ENCODE measurements at regions not wholly inside any gene's neighbourhood (a gene's known extent, or its start where the extent isn't known, plus 50 kb on each side); places are given as distances from the start of the nearest gene placed in this dataset.

DNA sequence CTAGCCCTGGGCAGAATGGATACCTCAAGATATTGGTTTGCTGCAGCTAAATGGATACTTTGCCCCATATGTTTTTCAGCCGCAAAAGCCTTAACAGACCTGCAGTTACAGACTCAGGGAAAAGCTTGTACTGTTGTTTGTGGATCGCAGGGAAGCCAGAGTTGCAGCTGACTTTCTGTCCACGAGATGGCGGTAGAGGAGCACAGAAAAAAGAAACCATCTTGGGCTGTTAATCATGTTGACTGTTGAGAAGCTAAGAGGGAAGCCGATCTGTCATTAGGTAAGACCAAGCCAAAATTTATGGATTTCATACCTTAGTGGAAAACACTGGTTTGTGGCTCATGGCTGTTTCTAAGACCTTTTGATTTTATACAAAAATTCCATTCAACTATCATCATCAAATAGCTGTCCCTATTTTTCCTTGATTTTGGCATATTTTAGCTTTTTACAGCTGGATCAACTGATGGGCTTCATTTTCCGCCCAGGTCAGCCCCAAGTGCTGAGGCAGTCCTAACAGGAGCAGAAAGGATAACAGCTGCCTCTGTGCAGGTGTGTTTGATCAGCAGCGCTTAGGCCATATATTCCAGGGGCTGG lies 205.7 kb upstream of the ZPLD1 start:
- peak; percentile 76 for DNase-seq (ENCODE audit: low read depth)

DNA sequence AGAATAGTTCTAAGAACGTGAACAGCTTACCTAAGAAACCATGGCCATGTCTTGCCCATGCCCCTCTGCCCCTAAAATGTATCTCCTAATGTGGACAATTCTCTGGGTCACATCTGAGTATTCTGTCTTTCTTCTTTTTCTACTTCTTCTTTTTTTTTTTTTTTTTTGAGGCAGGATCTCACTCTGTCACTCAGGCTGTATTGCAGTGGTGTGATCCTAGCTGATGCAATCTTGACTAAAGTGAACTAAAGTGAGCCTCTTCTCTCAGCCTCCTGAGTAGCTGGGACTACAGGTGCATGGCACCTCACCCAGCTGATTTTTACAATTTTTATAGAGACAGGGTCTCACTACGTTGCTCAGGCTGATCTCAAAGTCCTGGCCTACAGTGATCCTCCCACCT lies 204.8 kb upstream of the ZPLD1 start:
- DNase-seq (ENCODE audit: low read depth) = no peak

DNA sequence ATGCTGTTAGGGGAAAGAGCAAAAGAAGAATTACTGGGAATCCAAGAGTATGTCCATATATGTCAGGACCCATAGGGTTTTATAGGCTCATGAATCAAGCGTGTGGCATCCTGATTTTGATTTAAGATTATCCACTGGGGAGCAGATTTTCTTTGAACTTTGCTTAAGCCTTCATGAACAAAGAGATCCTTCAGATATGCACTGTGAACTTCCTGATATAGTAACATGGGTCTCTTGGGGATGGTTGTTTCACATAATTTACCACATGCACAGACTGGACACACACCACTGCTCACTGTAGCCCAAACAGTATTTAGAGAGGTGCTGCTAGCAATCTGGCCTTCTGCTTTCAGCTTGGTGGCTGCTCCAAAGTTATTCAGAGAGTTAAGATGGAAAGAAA lies 200.9 kb upstream of the ZPLD1 start:
- peak; percentile 22 for DNase-seq (ENCODE audit: low read depth)

DNA sequence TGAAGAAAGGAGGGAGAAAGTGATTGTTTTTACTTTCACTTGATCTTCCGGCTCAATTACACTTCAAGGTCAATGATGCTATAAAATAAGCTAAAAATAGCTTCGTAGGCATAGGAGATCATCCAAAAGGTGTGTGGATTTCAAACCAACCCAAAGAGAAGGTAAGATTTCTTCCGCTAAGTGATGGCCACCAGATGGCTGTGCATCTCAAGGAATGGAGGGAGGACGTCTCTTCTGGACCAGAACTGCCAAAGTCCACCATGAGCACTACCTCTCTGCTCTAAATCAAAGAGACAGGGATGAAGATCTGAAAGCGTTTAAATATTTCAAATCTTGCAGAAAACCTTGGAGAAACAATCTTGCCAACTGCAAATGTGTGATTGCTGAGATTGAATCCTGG lies 199.1 kb upstream of the ZPLD1 start:
- peak; percentile 25 for DNase-seq (ENCODE audit: low read depth)

DNA sequence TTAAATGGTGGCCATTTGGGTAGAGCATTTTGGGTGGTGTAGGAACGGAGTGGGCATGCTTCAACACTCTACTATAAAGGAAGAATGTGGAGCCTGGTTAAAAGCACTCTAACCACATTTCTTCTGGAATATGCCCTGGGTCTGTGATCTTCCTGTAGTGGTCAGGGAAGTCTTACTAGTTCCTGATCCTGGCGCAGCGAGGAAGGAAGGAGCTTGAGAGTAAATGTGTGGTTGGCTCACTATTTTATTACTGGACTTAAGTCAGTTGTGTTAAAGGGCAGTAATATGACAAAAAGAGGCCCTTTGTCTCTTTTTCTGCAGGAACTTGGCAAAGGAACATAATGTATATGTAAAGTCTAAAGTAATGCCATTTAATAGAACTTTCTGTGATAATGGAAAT lies 197.6 kb upstream of the ZPLD1 start:
- no peak for DNase-seq (ENCODE audit: low read depth)

DNA sequence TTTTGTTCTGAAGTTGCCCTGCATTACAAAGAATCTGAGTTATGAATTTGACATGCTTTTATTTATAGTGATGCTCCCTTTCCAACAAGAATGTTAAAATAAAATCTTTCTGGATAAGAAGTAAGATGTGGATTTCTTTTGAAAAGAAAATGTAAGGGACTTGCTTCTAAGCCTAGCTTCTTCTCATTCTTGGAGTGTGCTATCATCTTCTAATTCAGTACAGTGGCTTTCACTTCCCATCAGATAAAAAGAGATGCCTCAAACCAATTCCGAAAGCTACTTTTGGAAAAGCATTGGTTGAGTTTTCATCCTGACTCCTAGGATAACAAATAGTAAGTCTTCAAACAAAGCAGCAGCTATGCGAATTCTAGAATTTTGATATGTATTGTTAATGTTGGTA lies 197.0 kb upstream of the ZPLD1 start:
- DNase-seq (ENCODE audit: low read depth) = no peak

DNA sequence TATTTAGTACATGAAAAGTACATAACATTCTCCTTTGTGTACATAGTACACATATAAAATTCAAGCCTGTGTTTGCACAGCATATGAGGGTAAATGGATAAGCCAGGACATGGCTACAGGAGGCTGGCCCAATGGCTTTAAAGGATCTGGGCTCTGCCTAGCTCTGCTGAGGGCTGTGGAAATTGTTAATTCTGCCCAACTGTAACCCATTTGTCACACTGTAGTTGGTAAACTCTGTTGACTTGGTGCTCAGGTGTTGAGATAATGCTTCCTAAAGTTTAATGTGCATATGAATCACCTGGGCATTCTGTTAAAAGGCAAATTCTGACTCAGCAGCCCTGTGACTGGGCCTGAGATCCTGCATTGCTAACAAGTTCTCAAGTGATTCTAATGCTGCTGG lies 196.5 kb upstream of the ZPLD1 start:
- DNase-seq (ENCODE audit: low read depth) = peak; percentile 90

DNA sequence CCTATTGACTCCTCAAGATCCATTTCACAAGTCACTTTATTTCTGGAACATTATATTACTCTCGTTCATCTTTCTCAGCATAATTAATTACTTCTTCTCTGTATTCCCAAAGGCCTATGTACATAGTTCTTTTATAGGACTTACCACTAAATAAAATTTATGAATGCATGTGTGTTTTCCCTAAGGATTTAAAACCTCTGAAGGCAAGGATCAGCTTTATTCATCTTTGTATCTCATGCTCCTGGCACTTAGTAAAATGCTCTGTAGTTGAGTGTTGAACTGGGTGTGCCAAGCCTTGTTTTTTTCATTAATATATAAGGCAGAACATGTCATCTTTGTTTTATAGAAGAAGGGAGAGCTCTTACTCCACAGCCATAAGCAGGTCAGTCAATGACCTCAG lies 194.1 kb upstream of the ZPLD1 start:
- no peak for DNase-seq (ENCODE audit: low read depth)

DNA sequence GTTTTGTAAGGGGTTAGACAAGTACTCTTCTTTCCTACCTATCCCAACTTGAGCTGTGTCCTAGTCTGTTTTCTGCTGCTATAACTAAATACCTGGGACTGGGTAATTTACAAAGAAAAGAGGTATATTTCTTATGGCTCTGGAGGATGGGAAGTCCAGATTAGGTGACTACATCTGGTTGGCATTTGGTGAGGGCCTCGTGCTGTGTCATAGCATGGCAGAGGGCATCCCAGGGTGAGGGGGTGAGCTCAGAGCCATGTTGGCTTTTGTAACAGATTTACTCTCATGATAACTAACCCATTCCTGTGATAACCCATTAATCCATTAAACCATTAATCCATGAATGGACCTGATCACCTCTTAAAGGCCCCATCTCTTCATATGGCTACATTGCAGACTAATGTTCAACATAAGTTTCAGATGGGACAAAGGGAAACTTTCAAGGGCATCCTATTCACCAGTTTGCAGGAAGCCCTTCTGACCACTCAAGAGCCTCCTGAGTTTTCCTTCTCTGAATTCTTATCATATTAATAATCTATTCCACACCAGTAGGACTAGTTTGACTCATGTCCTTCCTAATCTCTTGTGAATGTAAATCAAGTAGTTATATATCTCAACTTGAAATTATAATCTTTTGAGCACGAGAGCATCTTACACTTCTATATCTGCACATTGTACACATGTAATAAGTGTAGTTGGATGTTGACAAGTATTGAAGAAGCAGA lies 185.7 kb upstream of the ZPLD1 start:
- peak; percentile 2 for DNase-seq (ENCODE audit: low read depth)

DNA sequence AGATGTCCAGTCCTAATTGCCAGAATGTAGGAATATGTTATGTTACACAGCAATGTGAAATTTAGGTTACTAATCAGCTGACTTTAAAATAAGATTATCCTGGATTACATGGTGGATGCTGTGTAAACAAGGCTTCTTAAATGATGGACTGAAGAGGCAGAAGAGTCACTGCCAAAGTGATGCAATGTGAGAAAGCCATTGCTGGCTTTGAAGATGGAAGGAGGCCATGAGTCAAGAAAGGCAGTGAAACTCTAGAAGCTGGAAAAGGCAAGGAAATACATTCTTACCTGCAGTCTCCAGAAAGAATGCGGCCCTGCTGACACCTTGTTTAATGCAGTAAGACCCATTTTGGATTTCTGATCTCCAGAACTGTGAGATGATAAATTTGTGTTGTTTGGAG lies 179.1 kb upstream of the ZPLD1 start:
- DNase-seq (ENCODE audit: low read depth) = no peak

DNA sequence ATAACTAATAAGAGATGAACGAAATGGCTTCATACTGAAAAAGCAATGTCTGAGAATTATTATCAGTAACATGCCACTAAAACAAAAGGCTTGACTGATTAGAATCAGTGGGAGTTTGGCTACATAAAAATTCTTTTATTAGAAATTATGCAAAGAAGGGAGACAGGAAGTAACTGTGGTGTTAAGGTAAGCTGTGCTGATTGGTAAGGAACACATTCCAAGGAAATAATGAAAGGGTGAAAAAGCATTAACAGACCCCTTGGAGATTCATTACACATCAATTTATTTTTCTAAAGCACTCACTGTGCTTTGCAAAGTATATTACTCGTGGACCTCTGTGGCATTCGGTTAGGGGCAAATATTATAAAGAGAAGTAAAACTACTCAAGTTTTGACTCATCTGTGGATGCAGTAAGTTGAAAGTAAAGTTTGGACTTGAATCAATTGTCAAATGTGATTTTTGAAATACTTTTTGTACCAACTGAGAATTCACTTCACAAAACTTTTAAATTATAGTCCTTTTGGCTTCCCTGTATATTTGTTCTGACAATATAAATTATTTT lies 176.1 kb upstream of the ZPLD1 start:
- peak; percentile 3 for DNase-seq (ENCODE audit: low read depth)

DNA sequence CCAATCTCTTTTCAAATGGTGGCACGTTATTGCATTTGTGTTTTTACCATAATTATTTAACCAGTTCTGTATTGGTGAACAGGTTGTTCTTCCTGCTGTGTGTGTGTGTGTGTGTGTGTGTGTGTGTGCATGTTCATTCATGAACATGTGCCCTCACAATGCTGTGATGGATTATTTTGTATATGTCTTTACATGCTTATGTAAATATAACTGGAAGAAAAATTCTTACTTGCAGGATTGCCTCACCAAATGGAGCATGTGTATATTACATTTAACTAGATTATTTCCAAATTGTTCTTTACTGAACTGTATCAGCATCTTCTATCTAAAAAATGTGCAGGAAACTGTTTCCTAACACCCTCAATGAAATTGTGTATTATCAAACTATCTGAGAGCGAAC lies 175.2 kb upstream of the ZPLD1 start:
- no peak for DNase-seq (ENCODE audit: low read depth)

DNA sequence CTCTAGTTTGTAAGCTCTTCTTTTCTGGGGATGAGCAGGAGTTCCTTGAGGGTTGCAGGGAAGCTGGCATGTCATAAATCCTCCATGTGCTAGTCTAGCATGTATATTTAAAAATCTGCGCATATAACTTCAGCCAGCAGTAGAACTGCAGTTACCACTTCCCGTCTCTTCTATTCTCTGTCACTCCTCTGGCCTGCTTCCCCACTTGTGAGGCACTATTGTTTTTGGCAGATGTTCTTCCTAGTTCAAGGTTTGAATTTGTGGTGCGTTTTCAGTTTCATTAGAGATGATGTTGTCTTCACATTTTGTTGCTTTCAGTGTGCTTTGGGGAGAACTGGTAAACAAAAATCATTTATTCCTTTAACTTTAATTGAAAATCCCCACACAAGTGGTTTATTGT lies 169.1 kb upstream of the ZPLD1 start:
- no peak for DNase-seq (ENCODE audit: low read depth)

DNA sequence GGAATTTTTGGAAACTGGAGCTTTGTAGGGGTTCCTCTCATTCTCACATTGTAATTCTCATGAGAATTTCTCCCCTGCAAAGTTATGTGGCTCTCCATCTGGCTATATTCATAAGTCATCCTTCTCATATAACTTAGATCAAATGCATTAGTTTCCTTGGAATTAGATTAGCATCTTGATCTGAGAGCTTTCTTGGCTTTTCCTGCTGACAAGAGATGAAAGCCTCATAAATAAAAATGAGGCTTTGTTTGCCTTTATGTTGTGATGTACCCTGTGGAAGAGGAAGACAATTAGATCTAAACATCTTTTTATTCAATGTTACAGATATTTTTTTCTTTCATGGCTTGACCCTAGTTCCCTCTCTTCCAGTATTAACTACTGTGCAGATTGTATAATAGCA lies 165.4 kb upstream of the ZPLD1 start:
- no peak for DNase-seq (ENCODE audit: low read depth)

DNA sequence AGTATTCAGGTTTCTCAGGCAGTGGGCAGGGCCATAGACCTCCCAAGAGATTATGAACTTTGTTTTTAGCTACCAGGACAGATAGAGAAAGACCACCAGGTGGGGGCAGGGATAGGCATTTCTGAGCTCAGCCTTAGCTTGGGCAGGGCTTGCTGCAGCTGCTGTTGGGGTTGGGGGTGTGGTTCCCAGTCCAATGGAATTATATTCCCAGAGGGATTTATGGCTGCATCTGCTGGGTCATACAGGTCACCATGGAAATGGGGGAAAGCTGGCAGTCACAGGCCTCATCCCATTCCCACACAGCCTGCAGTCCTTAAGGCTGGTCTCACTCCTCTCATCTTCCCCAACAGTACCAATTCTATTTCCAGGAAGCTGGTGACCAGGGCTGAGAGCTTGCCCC lies 144.6 kb upstream of the ZPLD1 start:
- no peak for DNase-seq (ENCODE audit: low read depth)

DNA sequence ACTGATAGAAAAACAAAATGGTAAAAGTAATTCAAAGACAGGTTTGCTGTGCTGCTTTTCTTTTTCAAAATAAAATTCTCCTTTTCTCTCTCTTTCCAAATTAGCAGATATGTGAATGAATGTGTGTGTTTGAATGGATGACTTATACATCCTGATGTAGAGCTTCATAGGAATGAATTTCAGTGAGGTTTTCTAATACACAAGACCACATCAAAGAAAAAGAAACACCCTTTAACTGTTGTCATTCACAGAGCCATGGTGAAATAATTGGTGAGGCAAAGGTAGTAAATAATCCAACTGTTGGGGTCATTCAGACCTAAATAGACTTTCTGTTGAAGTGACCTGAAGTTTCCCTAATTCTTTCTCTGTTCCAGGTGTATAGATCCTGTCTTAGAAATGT lies 139.1 kb upstream of the ZPLD1 start:
- peak; percentile 54 for DNase-seq (ENCODE audit: low read depth)

DNA sequence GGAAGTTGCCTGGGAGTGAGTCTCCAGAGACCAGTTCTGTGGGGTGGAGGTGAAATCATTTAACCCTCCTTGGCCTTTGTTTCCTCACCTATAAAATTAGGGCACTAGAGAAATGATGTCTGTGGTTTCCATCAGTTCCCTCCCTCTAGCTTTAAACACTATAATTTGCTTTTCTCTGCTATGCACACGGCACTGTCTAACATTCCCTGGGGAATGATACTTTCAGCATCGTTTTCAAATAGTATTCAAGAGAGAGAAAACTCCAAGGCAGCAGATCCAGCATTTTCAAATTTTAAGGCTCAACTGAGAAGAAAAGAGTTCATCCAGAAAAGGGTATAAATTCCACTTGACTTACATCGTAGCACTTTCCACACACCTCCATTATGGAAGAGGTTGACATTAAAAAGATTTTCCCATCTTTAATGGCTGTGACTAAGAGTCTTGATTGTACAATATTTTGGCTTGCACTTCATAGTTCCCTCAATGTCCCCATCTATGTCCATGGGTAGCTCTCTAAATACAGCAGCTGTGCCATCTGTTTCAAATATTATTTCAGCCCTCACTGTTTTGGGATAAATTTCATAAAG lies 137.7 kb upstream of the ZPLD1 start:
- no peak for DNase-seq (ENCODE audit: low read depth)

DNA sequence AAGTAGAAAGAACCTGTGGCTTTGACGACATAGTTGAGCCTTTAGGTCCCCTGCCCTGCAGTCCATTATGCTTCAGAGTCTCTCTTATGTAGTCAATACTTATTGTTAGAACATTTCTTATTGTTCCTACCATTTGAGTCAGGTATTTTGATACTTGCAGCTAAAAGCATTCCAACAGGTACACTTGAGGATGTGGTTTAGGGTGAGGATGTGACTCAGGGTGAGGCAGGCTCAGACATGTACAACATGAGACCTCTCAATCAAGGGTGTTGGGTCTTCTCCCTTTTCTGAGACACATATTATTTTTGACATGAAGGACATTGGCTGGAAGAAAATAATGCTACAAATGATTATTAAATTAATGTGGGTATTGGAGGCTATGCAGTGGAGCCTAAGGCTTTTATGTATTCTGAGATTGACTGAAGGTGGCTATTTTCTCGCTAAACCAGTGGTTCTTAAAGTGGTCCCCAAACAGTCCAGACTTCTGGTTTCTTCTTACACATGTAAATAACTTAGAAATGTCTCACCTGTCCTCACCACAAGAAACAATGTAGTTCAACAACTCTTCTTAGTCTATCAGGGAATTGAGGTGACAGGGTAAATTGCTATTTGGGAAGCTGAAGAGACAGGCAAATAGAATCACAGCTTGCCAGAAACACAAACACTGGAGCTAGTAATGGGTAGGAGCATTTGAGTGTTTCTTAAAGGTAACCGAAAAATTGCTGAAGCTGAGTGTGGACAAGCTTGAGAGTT lies 135.5 kb upstream of the ZPLD1 start:
- peak; percentile 58 for DNase-seq (ENCODE audit: low read depth)

DNA sequence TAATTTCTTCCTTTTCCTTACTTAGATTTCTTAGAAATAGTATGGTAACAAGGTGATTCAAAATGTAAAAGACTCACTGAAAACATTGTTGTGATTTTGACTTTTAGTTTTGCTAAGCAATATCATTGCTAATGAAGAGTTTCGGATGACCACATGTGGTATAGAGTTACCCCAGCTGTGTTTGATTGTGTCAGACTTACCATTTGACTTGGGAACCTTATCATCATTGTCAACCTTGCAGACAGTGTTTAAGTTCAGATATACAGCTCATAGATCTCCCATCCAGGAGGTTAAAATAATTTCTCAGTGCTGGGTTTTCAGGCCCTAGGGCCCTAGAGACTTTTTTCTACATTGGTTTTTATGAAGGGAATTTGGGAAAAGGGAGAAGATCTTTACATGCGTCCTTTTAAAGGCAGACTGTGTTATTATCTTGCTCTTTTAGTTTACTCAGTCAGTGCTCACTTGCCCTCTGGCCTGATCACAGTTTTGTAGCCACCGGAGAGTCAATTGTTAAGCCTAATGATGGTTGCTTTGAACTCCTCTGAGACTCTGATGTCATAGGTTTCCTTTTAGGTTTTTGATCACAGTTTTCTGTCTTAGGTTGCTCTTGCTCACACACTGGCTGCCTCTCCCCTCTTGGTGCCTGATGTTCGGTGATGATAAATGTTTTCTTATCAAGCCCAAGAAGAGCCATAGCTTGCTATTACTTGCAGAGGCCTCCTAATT lies 133.5 kb upstream of the ZPLD1 start:
- peak; percentile 15 for DNase-seq (ENCODE audit: low read depth)

DNA sequence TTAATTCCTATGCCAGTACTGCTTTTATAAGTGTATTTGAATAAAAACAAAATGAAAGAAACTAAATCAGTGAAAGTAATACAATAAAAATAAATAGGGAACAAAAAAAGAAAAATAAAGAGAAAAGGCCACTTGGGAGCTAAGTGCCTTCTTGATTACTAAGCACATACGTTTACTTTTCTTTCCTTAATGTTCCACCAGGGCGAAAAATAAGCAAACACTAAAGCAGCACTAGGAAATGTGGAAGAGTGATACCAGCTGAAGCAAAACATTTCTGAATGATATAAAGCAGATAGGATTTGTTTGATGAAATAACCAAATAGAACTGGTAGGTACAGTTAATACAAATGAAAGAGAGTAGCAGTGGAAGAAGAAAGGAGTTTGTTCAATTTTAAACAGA lies 132.8 kb upstream of the ZPLD1 start:
- DNase-seq (ENCODE audit: low read depth) = peak; percentile 25

DNA sequence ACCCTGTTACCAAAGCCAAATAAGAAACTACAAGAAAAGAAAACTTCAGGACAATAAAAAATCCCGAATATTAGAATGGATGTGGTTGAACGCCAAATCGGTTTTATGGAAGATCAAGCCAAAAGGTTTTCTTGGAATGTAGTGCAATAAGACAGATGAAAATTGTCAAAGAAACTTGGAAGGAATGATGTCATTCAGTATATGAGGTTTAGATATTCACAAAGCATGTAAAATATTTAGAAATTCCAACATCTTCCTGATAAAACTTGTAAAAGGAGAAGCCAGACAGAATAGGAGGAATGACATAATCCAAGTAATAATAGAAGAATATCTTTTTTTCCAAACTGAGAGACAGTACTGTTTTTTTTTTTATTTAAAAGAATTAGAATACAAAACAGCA lies 130.3 kb upstream of the ZPLD1 start:
- DNase-seq (ENCODE audit: low read depth) = no peak

DNA sequence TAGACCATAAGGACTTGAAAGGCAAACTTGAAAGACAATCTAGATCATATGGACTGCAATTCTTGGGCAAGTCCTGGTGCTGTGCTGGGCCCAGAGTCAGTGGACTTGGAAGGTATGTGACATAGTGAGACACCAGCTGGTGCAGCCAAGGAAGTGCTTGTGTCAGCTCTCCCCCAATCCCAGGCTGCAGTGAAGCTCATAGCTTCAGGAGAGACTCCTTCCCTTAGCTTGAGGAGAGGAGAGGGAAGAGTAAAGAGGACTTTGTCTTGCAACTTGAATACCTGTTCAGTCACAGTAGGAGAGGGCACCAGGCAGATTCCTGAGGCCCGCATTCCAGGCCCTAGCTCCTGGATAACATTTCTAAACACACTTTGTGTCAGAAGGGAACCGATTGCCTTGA lies 127.4 kb upstream of the ZPLD1 start:
- DNase-seq (ENCODE audit: low read depth) = no peak
